ENCODE measurements at regions not wholly inside any gene's neighbourhood (a gene's known extent, or its start where the extent isn't known, plus 50 kb on each side); places are given as distances from the start of the nearest gene placed in this dataset.

DNA sequence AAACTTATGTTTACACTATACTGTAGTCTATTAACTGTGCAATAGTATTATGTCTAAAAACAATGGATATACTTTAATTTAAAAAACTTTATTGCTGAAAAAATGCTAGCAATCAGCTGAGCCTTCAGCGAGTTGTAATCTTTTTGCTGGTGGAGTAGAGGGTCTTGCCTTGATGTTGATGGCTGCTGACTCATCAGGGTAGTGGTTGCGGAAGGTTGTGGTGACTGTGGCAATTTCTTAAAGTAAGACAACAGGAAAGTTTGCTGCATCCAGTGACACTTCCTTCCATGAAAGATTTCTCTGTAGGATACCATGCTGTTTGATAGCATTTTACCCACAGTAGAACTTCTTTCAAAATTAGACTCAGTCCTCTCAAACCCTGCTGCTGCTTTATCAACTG lies 234.7 kb upstream of the CSF3R start:
- H3K4me1 ChIP-seq (ENCODE audit: control insufficient read depth in 2 of 2, insufficient read depth in 2 of 2, low read length in 2 of 2), result no peaks in the 10 kb centered on the region
- no peak overlapping the region for H3K4me2 ChIP-seq (replicated peaks; ENCODE audit: low read depth, low read length, poor library complexity, severe bottlenecking)
- ChIA-PET POLR2A (no interaction called here), CTCF (no interaction called here)
- no peaks in the 10 kb centered on the region for H4K20me1 ChIP-seq (ENCODE audit: control insufficient read depth, insufficient read depth, low read length, poor library complexity, severe bottlenecking)
- H3K9ac ChIP-seq (ENCODE audit: low read length), result no peak overlapping the region
- DNase-seq (no peak), ATAC-seq (ENCODE audit: low read depth) (no peak)
- 71% methylated on average over 1 of the region's 2 CpGs for WGBS (ENCODE audit: insufficient coverage)
- Mint-ChIP-seq H3K4me3 (no peak overlapping the region), H3K4me1 (no peaks in the 10 kb centered on the region), H3K27me3 (peaks cover 39% of the 10 kb centered on the region), H3K9me3 (ENCODE audit: insufficient read depth) (no peaks in the 10 kb centered on the region), H3K27ac (no peak overlapping the region)
- TF ChIP-seq, protein P1, sequence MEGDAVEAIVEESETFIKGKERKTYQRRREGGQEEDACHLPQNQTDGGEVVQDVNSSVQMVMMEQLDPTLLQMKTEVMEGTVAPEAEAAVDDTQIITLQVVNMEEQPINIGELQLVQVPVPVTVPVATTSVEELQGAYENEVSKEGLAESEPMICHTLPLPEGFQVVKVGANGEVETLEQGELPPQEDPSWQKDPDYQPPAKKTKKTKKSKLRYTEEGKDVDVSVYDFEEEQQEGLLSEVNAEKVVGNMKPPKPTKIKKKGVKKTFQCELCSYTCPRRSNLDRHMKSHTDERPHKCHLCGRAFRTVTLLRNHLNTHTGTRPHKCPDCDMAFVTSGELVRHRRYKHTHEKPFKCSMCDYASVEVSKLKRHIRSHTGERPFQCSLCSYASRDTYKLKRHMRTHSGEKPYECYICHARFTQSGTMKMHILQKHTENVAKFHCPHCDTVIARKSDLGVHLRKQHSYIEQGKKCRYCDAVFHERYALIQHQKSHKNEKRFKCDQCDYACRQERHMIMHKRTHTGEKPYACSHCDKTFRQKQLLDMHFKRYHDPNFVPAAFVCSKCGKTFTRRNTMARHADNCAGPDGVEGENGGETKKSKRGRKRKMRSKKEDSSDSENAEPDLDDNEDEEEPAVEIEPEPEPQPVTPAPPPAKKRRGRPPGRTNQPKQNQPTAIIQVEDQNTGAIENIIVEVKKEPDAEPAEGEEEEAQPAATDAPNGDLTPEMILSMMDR (IDR thresholded peaks at IDR 0.05), result no peak
- no peak for TF ChIP-seq EZH2 (IDR thresholded peaks at IDR 0.05; ENCODE audit: borderline replicate concordance, insufficient read depth, low read depth, low read length, poor library complexity, severe bottlenecking)
- H3K36me3 ChIP-seq (replicated peaks in 1 of 2; ENCODE audit: control extremely low read depth in 1 of 2, control insufficient read depth in 1 of 2, extremely low read depth in 1 of 2, insufficient read depth in 2 of 2, low read length in 1 of 2), result no peaks in the 10 kb centered on the region
- H3K9me3 ChIP-seq (ENCODE audit: control extremely low read depth in 1 of 3, control insufficient read depth in 2 of 3, insufficient read depth in 1 of 3, low read length in 2 of 3), result peaks cover 0 to 3% (median 0%) of the 10 kb centered on the region in 3 donors
- no peak overlapping the region for H2AFZ ChIP-seq (ENCODE audit: insufficient read depth, low read depth, low read length, poor library complexity, severe bottlenecking)
- H3K27ac ChIP-seq (ENCODE audit: low read length in 2 of 2), result no peak overlapping the region
- peaks cover 0 to 5% (median 0%) of the 10 kb centered on the region in 4 experiments for H3K27me3 ChIP-seq (replicated peaks in 1 of 4; ENCODE audit: control extremely low read depth in 1 of 4, control insufficient read depth in 3 of 4, insufficient read depth in 4 of 4, low read length in 3 of 4)
- intact Hi-C loops (cut with micrococcal nuclease), result no loop called here
- no peak overlapping the region for H3K4me3 ChIP-seq (ENCODE audit: control extremely low read depth in 1 of 5, extremely low read depth in 1 of 5, insufficient read depth in 1 of 5, low read depth in 2 of 5, low read length in 4 of 5)
- no peaks in the 10 kb centered on the region for H3K79me2 ChIP-seq (ENCODE audit: control insufficient read depth, insufficient read depth, low read length)

DNA sequence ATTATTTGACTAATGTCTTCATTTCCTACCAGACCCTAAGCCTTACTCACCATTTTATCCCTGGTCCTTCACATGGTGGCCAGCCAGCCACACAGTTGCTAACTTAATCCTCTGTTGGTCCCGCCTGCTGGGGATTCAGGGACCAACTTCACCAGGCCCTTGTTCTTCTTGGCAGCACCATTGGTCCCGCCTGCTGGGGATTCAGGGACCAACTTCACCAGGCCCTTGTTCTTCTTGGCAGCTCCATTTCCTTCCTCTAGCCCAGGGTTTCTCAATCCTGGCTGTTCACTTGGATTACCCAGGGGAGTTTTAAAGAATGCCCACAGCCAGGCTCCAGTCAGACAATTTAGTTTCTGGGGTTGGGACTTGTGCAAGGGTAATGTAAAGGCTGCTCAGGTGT lies 233.1 kb upstream of the CSF3R start:
- DNase-seq (no peak), ATAC-seq (ENCODE audit: low read depth) (no peak)
- H3K4me2 ChIP-seq (replicated peaks; ENCODE audit: low read depth, low read length, poor library complexity, severe bottlenecking), result no peak overlapping the region
- 93% methylated on average over 2 of the region's 2 CpGs for WGBS (ENCODE audit: insufficient coverage)
- no peaks in the 10 kb centered on the region for H3K79me2 ChIP-seq (ENCODE audit: control insufficient read depth, insufficient read depth, low read length)
- H3K9me3 ChIP-seq (ENCODE audit: control extremely low read depth in 1 of 3, control insufficient read depth in 2 of 3, insufficient read depth in 1 of 3, low read length in 2 of 3), result peaks cover 0 to 3% (median 0%) of the 10 kb centered on the region in 3 donors
- no peaks in the 10 kb centered on the region for H3K4me1 Mint-ChIP-seq
- intact Hi-C loops (cut with micrococcal nuclease), result no loop called here
- no peak overlapping the region for H3K9ac ChIP-seq (ENCODE audit: low read length)
- TF ChIP-seq EZH2 (IDR thresholded peaks at IDR 0.05; ENCODE audit: borderline replicate concordance, insufficient read depth, low read depth, low read length, poor library complexity, severe bottlenecking), result no peak
- TF ChIP-seq, protein P1 (IDR thresholded peaks at IDR 0.05), result no peak
- POLR2A ChIA-PET, result no interaction called here
- no peak overlapping the region for H3K27ac Mint-ChIP-seq
- no peaks in the 10 kb centered on the region for H3K9me3 Mint-ChIP-seq (ENCODE audit: insufficient read depth)
- no peak overlapping the region for H3K4me3 Mint-ChIP-seq
- no peak overlapping the region for H3K4me3 ChIP-seq (ENCODE audit: control extremely low read depth in 1 of 5, extremely low read depth in 1 of 5, insufficient read depth in 1 of 5, low read depth in 2 of 5, low read length in 4 of 5)
- peaks cover 0 to 7% (median under 1%) of the 10 kb centered on the region in 4 experiments for H3K27me3 ChIP-seq (replicated peaks in 1 of 4; ENCODE audit: control extremely low read depth in 1 of 4, control insufficient read depth in 3 of 4, insufficient read depth in 4 of 4, low read length in 3 of 4)
- H4K20me1 ChIP-seq (ENCODE audit: control insufficient read depth, insufficient read depth, low read length, poor library complexity, severe bottlenecking), result no peaks in the 10 kb centered on the region
- CTCF ChIA-PET, result no interaction called here
- H3K27me3 Mint-ChIP-seq, result peaks cover 44% of the 10 kb centered on the region
- H3K27ac ChIP-seq (ENCODE audit: low read length in 2 of 2), result no peak overlapping the region
- H3K36me3 ChIP-seq (replicated peaks in 1 of 2; ENCODE audit: control extremely low read depth in 1 of 2, control insufficient read depth in 1 of 2, extremely low read depth in 1 of 2, insufficient read depth in 2 of 2, low read length in 1 of 2), result no peaks in the 10 kb centered on the region
- no peak overlapping the region for H2AFZ ChIP-seq (ENCODE audit: insufficient read depth, low read depth, low read length, poor library complexity, severe bottlenecking)
- no peaks in the 10 kb centered on the region for H3K4me1 ChIP-seq (ENCODE audit: control insufficient read depth in 2 of 2, insufficient read depth in 2 of 2, low read length in 2 of 2)

Measured in B cell (primary cell).